ENCODE measurements at regions not wholly inside any gene's neighbourhood (a gene's known extent, or its start where the extent isn't known, plus 50 kb on each side); places are given as distances from the start of the nearest gene placed in this dataset.
"Not testable (repeated sequence)": the region's sequence is repeated elsewhere in the genome, so short reads cannot be mapped to it uniquely, and the experiment has no call there.

DNA sequence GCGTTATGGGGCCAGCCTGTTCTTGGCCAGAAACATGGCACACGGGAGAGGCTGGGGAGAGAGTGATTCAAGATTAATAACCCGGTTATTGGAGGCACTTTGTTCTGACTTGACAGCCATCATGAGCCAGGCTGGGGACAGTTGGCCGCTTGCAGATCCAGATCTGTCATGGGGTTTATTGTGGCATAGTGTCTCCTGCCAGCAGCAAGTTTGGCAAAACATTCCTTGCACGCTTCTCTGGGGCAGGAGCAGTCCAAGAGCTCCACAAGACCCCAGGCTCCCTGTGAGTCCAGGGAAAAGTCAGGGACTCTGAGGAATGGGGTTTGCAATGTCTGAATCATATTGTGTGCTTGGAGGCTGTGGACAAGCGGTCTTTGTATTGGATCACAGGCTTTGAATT, 270.4 kb downstream of the MIAT start:
- no peak for DNase-seq (ENCODE audit: low read depth)

DNA sequence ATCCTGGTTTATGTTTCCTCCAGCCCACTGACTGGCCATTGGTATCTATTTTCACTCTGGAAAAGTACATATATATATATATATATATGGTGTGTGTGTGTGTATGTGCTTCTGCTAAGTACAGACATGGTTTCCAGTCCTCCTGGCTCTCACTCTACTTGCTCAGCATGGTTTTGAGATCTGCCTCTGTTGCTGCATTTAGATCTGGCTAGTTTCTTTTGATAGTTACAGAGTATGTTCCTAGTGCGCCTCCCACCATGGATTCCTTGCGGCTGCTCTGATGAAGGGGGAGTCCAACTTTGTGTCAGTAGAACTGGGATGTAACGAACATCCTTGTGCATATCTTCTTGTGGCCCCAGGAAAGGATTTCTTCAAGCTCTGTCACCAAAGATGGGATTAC, 274.1 kb downstream of the MIAT start:
- DNase-seq (ENCODE audit: low read depth), result no peak

- DNase-seq (ENCODE audit: low read depth), result no peak
Measured at GRCh38 chr22:26933105-26933590, 275.8 kb downstream of the MIAT start.

DNA sequence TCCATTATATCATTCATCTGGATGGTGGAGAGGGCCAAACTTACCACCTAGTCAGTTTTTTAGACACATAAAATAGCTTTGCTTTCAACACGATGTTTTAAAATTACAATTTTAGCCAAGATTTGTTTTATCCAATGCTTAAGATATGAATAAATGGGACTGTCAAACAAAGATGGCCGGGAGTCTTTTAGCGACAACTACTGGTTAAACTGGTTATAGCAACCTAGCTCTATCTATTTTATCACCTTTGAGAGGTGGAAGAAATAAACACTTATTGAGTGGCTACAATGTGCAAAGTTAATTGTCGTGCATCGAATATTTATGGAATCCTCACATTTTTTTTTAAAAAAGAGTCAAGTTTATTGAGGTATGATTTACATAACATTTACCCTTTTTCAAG, 279.8 kb downstream of the MIAT start:
- DNase-seq (ENCODE audit: low read depth), result no peak

GRCh38 chr22:26939466-26939865, 282.1 kb downstream of the MIAT start:
- DNase-seq (ENCODE audit: low read depth), result peak; percentile 18

- DNase-seq (ENCODE audit: low read depth), result peak; percentile 21
Measured at GRCh38 chr22:26941896-26942636, 284.7 kb downstream of the MIAT start.

- no peak for DNase-seq (ENCODE audit: low read depth)
Measured at GRCh38 chr22:26942637-26942957, 285.2 kb downstream of the MIAT start.

DNA sequence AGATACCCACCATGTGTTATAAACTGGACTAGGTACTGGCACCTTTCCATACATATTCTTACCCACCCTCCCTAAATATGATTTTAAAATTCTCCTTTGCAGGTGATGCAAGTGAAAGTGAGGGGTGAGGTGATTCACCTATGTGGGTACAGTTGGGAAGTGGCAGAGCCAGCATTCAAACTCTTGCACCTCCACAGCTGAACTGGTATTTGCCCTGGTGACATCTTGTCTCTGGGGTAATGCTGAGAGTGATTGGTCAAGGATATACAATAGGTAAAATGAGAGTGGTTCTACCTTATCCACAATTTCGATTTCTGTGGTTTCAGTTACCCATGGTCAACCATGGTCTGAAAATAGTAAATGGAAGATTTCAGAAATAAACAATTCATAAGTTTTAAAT, 288.2 kb downstream of the MIAT start:
- DNase-seq (ENCODE audit: low read depth), result no peak

GRCh38 chr22:26949193-26949592, 291.8 kb downstream of the MIAT start:
- DNase-seq (ENCODE audit: low read depth), result peak; percentile 42

DNA sequence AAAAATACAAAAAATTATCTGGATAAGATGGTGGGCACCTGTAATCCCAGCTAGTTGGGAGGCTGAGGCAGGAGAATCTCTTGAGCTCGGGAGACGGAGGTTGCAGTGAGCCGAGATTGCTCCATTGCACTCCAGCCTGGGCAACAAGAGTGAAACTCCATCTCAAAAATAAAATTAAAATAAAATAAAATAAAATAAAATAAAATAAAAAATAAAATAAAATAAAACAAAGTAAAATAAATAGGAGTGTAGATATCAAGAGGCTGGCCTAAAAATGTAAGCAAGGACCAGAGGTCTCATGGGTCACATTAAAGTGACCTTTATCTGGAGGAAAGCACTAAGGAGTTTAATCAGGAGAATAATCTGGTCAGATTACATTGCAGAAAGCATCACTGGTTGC, 293.8 kb downstream of the MIAT start:
- not testable (repeated sequence) for DNase-seq (ENCODE audit: low read depth)

- DNase-seq (ENCODE audit: low read depth), result no peak
Measured at GRCh38 chr22:26952004-26952403, 294.6 kb downstream of the MIAT start.

DNA sequence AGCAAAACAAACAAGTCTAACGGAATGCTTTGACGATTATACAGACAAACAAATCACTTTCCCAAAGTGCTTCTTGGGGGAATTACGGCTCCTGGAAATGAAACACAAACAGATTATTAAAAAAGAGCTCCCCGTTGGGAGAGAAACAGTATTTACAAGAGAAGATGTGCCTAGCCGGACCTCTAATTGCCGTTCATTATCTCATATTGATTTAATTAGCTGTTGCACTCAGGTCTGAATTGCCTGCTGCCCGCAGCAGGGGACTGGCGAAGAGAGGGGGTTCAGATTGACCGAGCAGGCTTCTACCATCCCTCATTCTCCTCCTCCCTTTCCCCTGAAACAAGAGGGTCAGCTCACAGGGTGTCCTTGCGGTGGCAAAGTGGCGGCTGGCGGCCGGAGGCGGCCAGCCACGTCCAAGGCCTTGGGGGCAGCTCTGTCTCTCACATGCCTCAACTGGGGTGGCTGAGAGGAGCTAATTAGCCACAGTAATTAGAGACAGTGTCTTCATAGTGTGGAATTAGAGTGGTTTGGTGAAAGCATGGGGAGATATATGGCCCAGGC, 295.1 kb downstream of the MIAT start:
- no peak for DNase-seq (ENCODE audit: low read depth)

DNA sequence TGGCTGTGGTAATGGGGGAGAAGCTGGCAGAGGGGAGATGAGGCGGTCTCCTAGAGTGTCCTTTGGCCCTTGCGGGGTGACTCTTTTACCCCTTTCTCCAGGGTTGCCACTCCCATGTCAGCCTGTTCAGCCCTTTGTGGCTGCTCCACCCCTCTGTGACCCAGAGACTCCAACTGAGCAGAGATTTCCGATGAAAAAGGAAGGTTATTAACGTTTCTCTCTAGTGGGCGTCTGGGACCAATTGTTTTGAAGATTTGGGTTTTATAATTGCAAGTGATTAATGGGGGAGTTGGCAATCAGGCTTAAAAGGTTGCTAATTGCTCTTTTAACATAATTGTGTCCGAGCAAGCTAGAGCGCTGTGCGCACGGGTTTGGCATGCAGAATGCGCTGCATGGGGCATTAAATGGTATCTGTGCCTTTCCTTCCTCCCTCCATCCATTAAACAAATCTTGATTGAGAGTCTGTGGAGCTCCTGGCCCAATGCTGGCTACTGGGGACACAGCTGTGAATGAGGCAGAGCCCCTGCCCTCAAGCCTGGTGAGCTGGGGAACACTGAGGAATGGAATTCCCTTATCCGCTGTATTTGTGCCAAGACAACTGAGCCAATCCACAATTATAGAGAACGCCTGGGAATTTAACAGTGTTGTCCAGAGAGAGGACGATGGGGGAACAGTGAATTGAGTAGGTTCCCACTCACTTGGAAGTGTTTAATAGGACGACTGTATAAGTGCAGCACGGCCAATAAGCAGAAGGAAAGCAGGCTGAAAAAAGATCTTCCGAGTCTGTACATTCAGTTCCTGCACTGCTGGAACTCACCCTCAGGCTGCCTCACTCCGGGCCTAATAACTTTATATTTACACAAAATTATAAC, 295.9 kb downstream of the MIAT start:
- DNase-seq (ENCODE audit: low read depth), result no peak

DNA sequence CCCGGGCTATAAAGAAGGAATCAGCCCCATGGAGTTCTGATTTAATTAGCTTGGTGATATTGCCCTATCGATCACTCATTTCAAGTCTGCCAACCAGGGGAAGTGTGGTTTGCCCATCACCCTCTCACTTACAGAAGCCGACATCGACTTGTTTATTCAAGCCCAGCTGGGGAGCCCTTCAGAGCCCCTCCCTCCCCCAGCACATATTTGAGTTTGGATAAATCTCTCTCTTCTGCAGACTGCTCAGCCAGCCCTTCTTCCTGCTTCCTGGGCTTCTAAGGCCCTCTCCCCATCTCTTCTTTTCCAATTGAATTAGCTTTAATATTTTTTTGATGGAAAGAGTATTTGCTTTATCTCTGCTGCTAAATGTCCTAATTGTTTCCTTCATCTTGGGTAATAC, 299.0 kb downstream of the MIAT start:
- DNase-seq (ENCODE audit: low read depth), result no peak

DNA sequence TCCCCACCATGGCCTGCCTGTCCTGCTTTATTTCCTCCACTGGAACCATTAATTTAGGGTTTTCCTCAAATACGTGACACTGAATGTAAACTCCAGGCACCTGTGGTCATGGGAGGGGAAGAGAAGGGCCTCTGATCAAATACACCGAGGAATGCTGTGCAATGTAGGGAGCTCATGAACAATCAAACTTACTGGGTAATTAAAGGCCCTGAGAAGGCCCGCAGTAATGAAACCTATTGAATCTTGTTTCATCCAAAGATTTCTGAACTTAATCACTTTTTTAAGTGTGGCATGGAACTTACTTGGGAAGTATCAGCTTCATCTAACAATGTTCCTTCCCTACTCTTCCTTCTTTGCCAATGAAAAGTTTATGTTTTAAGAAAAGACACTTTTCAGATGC, 299.8 kb downstream of the MIAT start:
- DNase-seq (ENCODE audit: low read depth), result no peak

- no peak for DNase-seq (ENCODE audit: low read depth)
Measured at GRCh38 chr22:26957897-26958296, 300.5 kb downstream of the MIAT start.

GRCh38 chr22:26958378-26958777, 301.0 kb downstream of the MIAT start:
- DNase-seq (ENCODE audit: low read depth), result no peak

DNA sequence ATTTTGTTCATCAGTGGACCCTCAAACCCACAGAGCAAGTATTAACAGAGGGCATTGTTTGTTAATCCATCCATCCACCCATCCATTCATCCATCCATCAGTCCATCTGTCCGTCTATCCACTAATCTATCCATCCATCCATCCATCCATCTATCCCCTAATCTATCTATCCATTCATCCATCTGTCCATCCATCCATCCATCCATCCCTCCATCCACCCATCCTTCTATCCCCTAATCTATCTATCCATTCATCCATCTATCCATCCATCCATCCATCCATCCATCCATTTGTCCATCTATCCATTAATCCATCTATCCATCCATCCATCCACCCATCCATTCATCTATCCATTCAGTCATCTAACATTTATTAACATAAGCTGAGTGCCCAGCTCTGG, 307.3 kb downstream of the MIAT start:
- no peak for DNase-seq (ENCODE audit: low read depth)

GRCh38 chr22:26967282-26967681, 309.9 kb downstream of the MIAT start:
- DNase-seq (ENCODE audit: low read depth), result no peak

- DNase-seq (ENCODE audit: low read depth), result no peak
Measured at GRCh38 chr22:26968859-26969523, 311.6 kb downstream of the MIAT start.

- no peak for DNase-seq (ENCODE audit: low read depth)
Measured at GRCh38 chr22:26970809-26971394, 313.5 kb downstream of the MIAT start.

DNA sequence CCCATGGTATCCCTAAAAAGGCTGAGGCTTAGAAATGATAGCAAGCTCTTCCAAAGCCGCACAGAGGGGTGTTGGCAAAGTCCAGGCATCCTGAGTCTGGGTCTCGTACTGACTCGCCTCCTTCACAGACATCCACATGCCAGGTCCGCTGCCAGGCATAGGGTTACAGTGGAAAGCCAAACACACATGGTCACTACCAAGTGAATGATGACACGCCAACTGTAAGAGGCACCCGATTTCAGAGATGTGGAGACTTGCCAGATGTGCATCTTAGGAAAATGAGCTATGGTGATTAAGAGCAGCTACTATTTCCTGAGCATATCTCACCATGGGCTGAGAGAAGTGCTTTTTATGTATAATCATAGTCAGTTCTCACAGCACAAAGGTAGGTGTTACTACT, 314.9 kb downstream of the MIAT start:
- no peak for DNase-seq (ENCODE audit: low read depth)

Measured in EH (cell line).